IPS-18c (cell line): ENCODE measurements at regions not wholly inside any gene's neighbourhood (a gene's known extent, or its start where the extent isn't known, plus 50 kb on each side); places are given as distances from the start of the nearest gene placed in this dataset.

ENCODE experiments used
- H3K4me3 ChIP-seq: 2 replicates; pipeline ENCODE4 v1.7.0; 2013; ENCODE audit warnings: low read depth, mild to moderate bottlenecking, low read length, moderate library complexity; ENCODE audit not compliant: insufficient read depth
- H3K9me3 ChIP-seq: one replicate; pipeline ENCODE4 v1.6.1; 2013; ENCODE audit warnings: mild to moderate bottlenecking, low read length, moderate library complexity; ENCODE audit not compliant: control insufficient read depth, insufficient read depth

DNA sequence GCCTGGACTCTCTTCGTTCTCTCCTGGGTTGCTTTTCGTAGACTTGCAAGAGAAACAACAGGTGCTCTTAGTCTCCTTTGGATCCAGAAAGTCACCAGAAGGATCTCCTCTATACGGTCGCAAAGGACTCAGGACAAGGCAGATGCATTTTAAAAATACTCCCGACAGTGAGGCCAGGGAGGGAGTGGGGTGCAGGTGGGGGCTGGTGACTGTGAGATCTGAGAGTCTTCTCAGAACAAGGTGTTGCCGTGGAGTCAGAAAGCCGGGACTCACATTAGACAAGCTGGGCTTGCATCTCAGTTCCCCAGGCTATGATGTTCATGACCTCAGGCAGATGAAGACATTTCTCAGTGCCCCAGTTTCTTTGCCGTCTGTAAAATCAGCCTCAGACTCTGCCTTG lies 507.2 kb downstream of the TCERG1L start:
- peaks cover 18% of the 10 kb centered on the region for H3K9me3 ChIP-seq
- H3K4me3 ChIP-seq, result no peak overlapping the region

DNA sequence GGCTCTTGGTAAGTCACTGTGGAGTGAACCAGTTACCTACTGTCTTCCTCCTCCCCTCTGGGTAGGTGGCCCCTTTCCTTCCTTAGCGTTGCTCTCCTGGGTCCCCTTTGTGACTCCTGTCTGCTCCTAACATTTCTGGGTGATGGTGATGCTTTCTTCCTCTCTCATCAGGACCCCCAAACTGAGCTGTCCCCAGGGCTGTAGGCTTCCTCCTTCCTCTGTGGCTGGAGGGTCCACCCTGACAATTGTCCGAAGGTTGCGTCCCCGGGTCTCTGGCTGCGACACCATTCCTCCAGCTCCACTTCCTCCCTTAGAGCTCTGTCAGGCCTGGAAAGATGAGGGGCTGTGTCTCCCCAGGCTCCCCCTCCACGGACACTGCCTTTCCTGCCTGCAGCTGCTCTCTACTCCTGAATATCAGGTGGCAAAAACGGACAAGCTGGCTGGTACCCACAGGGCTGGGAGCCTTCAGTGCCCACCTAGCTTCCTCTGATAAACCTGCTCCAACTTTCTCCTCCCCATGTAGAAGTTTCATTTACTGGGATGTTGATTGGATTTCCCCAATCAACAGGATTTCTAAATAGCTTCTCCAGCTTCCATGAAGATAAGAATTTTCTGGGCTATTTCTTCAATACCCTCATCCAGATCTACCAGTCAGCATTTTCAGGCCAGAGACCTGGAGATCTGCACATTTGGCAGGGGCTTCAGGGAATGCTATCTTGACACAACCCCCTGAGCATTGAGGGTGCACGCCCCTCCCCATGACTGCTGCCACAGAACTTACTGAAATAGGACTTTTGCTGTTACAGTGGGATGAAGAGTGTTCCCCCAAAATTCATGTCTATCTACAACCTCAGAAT lies 506.5 kb downstream of the TCERG1L start:
- H3K4me3 ChIP-seq, result no peak overlapping the region
- H3K9me3 ChIP-seq, result peaks cover 16% of the 10 kb centered on the region

DNA sequence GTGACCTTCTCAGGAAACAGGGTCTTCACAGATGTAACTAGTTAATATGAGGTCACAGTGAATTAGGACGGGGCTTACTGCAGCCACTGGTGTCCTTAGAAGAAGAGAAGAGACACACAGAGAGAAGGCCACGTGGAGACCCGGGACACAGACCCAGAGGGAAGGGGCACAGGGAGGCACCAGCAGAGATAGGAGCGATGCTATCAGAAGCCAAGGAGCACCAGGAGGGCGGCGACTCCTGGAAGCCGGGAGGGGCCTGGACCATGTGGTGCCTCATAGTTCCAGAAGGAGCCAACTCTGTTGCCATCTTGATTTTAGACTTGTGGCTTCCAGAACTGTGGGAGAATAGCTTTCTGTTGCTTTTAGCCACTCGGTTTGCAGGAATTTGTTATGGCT lies 505.9 kb downstream of the TCERG1L start:
- no peak overlapping the region for H3K4me3 ChIP-seq
- H3K9me3 ChIP-seq, result peaks cover 16% of the 10 kb centered on the region

DNA sequence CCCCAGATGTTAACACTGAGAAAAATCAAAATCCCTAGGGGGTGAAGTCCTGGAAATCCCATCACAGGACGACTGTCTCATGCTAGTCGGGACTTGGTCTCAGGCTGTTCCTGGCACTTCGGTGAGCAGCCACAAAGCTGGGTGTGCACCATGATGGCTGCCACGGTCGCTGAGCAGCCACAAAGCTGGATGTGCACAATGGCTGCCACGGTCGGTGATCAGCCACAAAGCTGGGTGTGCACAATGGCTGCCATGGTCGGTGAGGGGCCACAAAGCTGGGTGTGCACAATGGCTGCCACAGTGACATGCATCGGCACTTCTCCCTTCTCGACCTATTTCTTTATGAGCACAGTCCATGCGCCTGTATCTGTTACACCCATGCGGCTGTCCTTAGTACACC lies 505.1 kb downstream of the TCERG1L start:
- Histone ChIP-seq H3K9me3 (peaks cover 21% of the 10 kb centered on the region), H3K4me3 (no peak overlapping the region)

DNA sequence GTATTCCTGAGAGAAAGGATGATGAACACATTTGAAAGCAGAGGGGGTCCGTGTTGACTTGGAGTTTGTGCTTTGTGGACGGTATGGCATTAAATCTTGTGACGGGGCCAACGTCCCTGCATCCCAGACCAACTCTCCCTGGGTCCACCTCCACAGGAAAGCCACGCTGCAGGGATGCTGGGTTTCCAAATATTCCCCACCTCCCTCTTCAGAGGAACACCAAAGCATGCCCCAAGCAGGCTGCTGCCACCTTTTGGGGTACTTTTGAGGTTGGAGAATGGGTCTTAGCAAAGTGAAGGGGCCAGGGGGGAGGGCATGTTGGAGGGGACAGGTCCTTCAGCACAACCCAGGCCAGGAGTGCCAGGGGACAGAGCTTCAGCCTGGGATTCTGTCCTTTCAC lies 504.4 kb downstream of the TCERG1L start:
- Histone ChIP-seq H3K9me3 (peaks cover 18% of the 10 kb centered on the region), H3K4me3 (no peak overlapping the region)

DNA sequence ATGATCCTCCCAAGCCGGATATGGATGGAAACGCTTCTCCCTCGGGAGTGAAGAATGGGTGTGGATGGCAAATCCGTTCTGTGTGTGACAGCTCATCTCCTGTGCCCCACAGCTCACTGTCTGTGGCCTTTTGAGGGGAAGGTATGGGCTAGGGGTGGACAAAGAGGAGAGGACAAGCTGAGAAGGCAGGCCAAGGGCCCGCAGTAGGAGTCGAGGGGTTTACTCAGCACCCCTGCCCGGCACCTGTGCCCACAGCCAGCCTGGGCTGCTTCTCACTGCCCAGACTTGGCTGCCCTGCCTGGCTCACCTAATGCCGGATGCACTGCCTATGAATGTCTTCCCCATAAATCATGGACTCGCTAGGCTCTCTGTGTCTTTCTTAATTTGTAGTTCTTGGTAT lies 503.8 kb downstream of the TCERG1L start:
- H3K9me3 ChIP-seq, result peaks cover 18% of the 10 kb centered on the region

DNA sequence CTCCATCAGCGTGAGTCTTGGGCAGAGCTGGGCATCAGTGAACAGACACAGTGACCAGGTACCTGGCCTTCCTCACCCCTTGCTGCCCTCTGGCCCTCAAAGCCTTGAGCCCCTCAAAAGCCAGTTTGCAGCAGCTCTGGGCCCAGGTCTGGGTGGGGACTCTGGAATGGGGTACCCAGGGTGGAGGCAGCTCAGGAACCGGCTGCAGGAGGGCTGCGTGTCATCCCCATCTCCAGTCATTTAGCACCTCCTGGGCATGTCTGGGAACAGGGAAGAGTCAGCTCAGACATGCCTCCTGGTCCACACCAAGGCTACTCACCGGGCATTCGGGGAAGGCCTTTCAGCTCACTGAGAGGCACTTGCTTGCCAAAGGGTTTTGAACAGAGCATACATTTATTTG lies 503.3 kb downstream of the TCERG1L start:
- peaks cover 15% of the 10 kb centered on the region for H3K9me3 ChIP-seq
- H3K4me3 ChIP-seq, result no peak overlapping the region

More for the DNA sequence above, 503.8 kb downstream of the TCERG1L start:
- H3K4me3 ChIP-seq, result no peak overlapping the region

DNA sequence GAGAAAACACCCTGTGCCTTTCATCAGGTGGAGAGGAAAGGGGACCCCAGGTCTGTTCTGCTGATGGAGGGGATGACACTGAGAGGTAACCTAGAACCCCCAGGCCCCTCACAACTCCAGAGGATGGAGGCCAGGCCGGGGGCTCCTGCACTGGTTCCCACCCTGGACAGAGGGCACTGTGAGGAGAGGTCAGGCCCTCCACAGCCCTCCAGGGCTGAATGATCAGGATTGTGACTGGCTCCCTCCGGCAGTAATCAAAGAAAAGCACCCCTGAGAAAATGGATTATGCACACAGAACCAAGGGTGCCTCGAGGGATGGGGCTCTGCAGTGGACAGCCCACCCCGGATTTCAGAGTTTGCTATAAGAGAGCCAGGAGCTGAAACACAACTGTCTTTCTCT lies 502.8 kb downstream of the TCERG1L start:
- H3K9me3 ChIP-seq, result peaks cover 15% of the 10 kb centered on the region
- no peak overlapping the region for H3K4me3 ChIP-seq

DNA sequence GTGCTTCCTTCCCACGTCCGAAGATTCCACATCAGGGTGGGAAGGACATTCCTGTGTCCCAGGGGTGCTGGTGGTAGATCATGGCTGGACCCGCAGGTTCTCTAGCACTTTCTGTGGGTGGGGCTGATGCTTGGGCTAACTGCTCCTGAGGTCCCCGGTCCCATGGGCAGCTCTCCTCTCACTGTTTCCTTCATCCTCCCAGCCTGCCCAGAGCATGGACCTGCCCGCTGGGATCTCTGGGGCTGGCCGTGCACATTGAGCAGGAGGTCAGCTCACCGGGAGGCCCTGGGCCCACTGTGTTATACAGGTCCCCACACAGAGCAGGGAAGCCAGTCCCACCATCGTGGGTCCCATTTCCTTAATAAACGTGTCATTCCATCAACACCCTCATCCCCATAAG lies 502.3 kb downstream of the TCERG1L start:
- Histone ChIP-seq H3K4me3 (no peak overlapping the region), H3K9me3 (peaks cover 15% of the 10 kb centered on the region)

DNA sequence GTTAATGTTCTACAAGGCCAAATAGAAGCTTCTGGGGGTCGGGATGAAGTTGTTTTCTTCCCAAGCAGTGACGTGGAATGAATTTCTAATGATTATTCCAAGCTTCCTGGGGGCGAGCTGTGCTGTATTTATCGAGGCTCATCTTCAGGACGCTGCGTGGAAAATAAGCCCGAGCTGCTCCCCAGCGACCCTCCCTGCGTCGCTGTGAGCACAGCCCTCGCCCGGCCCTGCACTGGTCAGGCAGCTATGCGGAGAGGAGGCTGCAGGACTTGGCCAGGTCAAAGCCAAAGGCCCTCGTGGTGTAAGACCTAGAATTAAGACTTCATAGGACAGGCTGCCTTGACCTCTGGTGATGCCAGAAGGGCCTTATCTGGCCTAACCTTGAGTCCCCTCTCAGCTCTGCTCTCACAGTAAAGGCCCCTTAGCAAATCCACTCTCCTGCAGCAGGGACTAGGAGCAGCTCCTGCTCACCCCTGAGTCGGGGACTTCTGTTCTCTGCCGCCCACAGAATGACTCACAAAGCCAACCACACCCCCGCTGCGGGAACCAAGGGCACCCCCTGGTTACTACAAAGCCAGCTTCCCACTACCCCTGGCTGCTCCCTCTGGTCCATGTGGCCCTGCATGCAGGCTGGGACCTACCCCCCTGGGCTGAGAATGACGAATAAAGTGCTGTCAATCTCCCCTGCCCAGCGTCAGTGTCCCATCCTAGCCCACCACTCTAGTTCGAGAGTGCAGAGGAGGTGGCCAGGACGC lies 501.6 kb downstream of the TCERG1L start:
- Histone ChIP-seq H3K4me3 (no peak overlapping the region), H3K9me3 (peaks cover 18% of the 10 kb centered on the region)

DNA sequence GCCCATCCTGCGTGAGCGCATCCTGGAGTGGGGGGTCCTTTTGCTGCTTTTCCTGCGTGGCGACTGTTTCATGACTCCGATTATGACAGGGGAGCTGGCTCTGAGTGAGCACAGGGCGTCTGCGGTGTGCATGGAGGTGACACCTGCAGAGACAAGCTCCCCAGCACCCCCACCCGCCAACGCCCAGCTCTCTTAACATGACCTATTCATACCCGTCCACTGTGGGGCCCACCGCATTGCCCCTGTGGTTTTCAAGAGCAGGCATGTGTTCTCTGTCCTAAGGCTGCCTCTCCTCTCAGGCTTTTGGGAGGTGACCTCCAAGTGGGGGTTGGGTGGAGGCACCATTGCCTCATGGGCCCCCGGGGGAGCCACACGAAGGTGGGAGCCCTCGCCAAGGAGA lies 500.7 kb downstream of the TCERG1L start:
- peaks cover 16% of the 10 kb centered on the region for H3K9me3 ChIP-seq
- H3K4me3 ChIP-seq, result no peak overlapping the region

DNA sequence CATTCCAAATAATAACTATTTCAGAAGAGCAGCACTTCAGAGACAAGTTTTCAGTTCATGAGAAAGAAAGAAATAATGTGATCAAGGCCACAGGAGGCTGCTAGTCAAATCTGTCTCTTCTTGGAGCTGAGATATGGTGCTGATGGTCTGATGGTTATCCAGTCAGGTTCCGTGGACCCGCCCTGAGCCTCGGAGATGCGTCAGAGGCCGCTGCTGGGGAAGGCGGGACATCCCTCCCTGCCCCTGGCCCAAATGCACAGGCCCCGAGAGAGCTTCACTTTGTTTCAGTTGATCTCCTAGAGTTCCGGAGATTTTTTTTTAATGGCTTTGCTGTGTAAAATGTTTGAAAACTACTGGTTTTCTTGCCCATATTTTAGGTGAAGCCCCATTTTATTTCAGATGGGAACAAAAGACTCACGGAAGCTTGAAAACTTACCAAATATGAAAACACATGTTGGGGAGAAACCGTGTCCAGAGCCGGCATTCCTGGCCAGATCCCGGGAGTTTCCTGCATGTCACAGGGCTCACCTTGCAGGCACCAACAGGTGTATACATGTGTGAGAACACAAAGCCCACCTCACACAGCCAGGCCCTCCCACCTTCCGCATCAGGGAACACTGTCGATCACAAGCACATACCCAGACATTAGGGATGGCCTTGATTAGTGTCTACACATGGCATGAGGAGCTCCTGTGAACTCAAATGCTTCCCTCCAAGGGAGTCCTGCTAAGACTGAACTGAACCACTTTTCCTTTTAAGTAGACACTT lies 499.0 kb downstream of the TCERG1L start:
- no peak overlapping the region; the same call in 1 of the 2 replicates for H3K4me3 ChIP-seq
- H3K9me3 ChIP-seq, result peaks cover 15% of the 10 kb centered on the region

DNA sequence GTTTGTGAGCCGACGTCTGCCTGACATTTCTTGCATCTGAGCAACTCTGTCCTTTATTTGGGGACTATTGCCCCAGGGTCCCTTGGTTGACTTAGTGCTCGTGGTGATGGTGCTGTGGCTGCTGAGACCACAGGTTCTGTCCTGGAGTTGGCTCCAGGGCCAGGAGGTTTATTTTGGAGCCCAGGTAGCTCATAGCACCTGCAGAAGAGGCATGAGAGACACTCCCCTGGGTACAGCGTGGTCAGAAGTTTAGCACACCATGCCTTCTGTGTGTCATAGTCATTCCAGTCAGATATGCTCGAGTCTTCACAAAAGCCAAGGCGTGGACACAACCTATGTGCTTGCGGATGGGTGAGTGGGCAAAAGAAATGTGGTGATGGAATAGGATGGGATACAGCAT lies 496.9 kb downstream of the TCERG1L start:
- peak overlapping the region; percentile 9; the same call in 1 of the 2 replicates for H3K4me3 ChIP-seq
- H3K9me3 ChIP-seq, result peaks cover 13% of the 10 kb centered on the region

DNA sequence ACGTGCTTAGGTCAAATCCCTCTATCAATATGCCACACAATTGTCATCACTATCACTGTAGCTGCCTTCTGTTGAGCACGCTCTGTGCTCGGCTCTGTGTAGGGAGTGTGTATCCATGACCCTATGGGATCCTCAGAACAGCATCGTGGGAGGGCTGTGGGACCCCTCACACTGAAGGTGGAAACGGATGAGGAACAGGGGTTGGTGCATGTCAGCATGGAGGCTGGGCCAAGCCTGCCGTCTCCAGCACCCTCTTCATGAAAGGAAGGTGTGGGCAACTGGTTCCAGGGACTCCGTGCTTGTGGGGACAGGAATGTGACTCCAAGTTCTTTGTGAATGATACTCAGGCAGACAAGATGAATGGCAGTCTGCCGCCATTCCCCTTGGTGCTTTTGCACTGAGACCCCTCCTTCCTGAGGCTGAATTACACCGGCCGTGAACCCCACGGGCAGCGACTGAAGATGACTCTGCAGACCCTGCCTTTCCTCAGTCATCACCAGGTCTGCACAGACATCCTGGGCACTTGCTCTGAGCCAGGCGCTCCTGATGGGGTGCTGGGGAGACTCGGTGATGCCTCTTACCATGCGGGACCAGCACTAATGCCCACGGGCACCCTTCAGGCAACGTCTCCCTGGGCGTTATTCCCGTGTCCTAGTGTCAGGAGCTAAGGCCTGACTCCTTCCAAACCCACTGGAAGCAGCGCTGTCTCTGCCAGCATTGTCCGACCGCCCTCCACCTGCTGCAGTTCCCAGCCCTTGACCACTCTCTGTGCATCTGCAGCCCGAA lies 495.2 kb downstream of the TCERG1L start:
- Histone ChIP-seq H3K9me3 (peaks cover 13% of the 10 kb centered on the region), H3K4me3 (no peak overlapping the region)

DNA sequence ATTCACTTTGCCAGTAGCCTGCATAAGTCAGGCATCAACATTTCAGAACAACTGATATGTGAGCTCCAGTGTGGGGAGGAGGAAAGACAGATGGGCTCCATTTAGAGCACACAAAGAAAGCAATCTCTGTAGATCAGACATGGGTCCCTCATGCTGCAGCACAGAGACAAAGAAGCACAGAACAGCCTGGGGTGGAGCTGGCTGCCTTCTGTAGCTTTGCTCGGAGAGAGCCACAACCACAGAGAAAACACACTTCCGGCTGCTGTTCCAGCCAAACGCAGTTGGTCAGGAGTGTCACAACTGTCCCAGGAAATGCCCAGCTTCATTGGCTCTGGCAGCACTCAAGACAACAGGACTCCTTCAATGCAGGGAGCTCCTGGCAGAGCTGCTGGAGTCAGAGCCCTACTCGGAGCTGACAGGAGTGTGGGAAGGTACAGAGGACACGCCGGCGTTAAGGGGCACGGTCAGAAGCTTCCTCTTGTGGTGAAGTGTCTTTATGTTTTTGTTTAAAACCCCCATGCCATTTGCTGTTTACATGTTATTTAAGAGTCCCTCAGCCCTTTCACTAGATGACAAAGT lies 494.4 kb downstream of the TCERG1L start:
- H3K9me3 ChIP-seq, result peaks cover 13% of the 10 kb centered on the region
- H3K4me3 ChIP-seq, result no peak overlapping the region

DNA sequence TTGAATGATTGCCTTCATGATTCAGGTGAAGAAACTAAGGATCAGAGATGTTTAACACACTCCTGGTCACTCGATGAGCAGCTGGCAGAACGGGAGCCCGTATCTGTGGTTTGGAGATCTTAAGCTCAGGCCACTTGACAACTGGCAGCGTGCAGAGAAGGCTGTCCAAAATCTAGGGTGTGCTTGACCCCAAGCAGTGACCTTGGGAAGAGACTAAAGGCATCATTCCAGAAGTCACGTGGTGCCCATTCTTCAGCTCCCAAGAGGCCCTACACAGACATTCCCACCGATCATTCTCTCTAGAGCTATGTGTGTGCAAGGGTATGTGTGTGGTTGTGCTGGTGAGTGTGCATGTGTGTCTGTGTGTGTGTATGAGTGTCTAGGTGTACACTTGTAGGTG lies 493.8 kb downstream of the TCERG1L start:
- no peak overlapping the region for H3K4me3 ChIP-seq
- H3K9me3 ChIP-seq, result peaks cover 13% of the 10 kb centered on the region
